Trophoblast cell (in vitro differentiated cells and primary cell): ENCODE measurements at regions not wholly inside any gene's neighbourhood (a gene's known extent, or its start where the extent isn't known, plus 50 kb on each side); places are given as distances from the start of the nearest gene placed in this dataset.
"Not testable (repeated sequence)": the region's sequence is repeated elsewhere in the genome, so short reads cannot be mapped to it uniquely, and the experiment has no call there.

ENCODE experiments used
- DNase-seq, 2 donors: peaks; one replicate each; pipeline ENCODE4 v3.0.0-alpha.2; 2016
- H2AFZ ChIP-seq: 2 replicates; pipeline ENCODE4 v1.6.1; 2013; ENCODE audit warnings: low read length, moderate library complexity, mild to moderate bottlenecking; ENCODE audit not compliant: insufficient read depth, poor library complexity
- H2AK5ac ChIP-seq: 2 replicates; pipeline ENCODE4 v1.6.1; 2013; ENCODE audit warnings: mild to moderate bottlenecking, low read length
- H2BK120ac ChIP-seq: 2 replicates; pipeline ENCODE4 v1.6.1; 2013; ENCODE audit warnings: low read length, mild to moderate bottlenecking, moderate library complexity; ENCODE audit not compliant: insufficient read depth, poor library complexity
- H2BK12ac ChIP-seq: 2 replicates; pipeline ENCODE4 v1.6.1; 2013; ENCODE audit warnings: mild to moderate bottlenecking, low read length, moderate library complexity
- H2BK5ac ChIP-seq: 2 replicates; pipeline ENCODE4 v1.6.1; 2013; ENCODE audit warnings: low read length, low read depth, moderate library complexity, mild to moderate bottlenecking; ENCODE audit not compliant: poor library complexity
- H3K14ac ChIP-seq: 2 replicates; pipeline ENCODE4 v1.6.1; 2013; ENCODE audit warnings: mild to moderate bottlenecking, low read length
- H3K18ac ChIP-seq: 2 replicates; pipeline ENCODE4 v1.6.1; 2013; ENCODE audit warnings: mild to moderate bottlenecking, low read length
- H3K23ac ChIP-seq: 2 replicates; pipeline ENCODE4 v1.6.1; 2013; ENCODE audit warnings: low read length
- H3K27ac ChIP-seq: 2 replicates; pipeline ENCODE4 v1.5.1; 2013; ENCODE audit warnings: low read depth, mild to moderate bottlenecking, inconsistent platforms, low read length, moderate library complexity
- H3K27me3 ChIP-seq: 2 replicates; pipeline ENCODE4 v1.6.1; 2013; ENCODE audit warnings: inconsistent platforms, mild to moderate bottlenecking, low read length, moderate library complexity; ENCODE audit not compliant: insufficient read depth
- H3K36me3 ChIP-seq, 2 experiments: 1 replicate in 1 of 2; 2 replicates in 1 of 2; pipeline ENCODE4 v1.6.1; 2013; ENCODE audit warnings: low read length in 2 of 2, mild to moderate bottlenecking in 2 of 2, moderate library complexity in 1 of 2; ENCODE audit not compliant: insufficient read depth in 2 of 2, control insufficient read depth in 1 of 2
- H3K4ac ChIP-seq: 2 replicates; pipeline ENCODE4 v1.6.1; 2013; ENCODE audit warnings: low read depth, mild to moderate bottlenecking, low read length, moderate library complexity
- H3K4me1 ChIP-seq, 2 experiments: 1 replicate in 1 of 2; 2 replicates in 1 of 2; pipeline ENCODE4 v1.6.1; 2013; ENCODE audit warnings: low read length in 2 of 2, mild to moderate bottlenecking in 2 of 2, moderate library complexity in 1 of 2; ENCODE audit not compliant: insufficient read depth in 2 of 2, control insufficient read depth in 1 of 2
- H3K4me2 ChIP-seq: 2 replicates; pipeline ENCODE4 v1.6.1; 2013; ENCODE audit warnings: inconsistent platforms, mild to moderate bottlenecking, low read length, moderate library complexity
- H3K4me3 ChIP-seq: 2 replicates; pipeline ENCODE4 v1.5.1; 2013; ENCODE audit warnings: mild to moderate bottlenecking, low read depth, low read length, inconsistent platforms
- H3K79me1 ChIP-seq: one replicate; pipeline ENCODE4 v1.6.1; 2013; ENCODE audit warnings: low read length
- H3K79me2 ChIP-seq: 2 replicates; pipeline ENCODE4 v1.6.1; 2013; ENCODE audit warnings: low read length, mild to moderate bottlenecking; ENCODE audit not compliant: control insufficient read depth, insufficient read depth, poor library complexity
- H3K9ac ChIP-seq: 2 replicates; pipeline ENCODE4 v1.6.1; 2013; ENCODE audit warnings: mild to moderate bottlenecking, low read length
- H3K9me3 ChIP-seq: 2 replicates; pipeline ENCODE4 v1.6.1; 2013; ENCODE audit warnings: low read depth, mild to moderate bottlenecking, control low read depth, inconsistent platforms, low read length; ENCODE audit not compliant: insufficient read depth
- H4K12ac ChIP-seq: 2 replicates; pipeline ENCODE4 v1.6.1; 2013; ENCODE audit warnings: low read depth, mild to moderate bottlenecking, low read length, moderate library complexity
- H4K8ac ChIP-seq: 2 replicates; pipeline ENCODE4 v1.6.1; 2013; ENCODE audit warnings: low read depth, mild to moderate bottlenecking, low read length, moderate library complexity
- H4K91ac ChIP-seq: one replicate; pipeline ENCODE4 v1.6.1; 2013; ENCODE audit warnings: low read depth, mild to moderate bottlenecking, low read length, moderate library complexity
- WGBS: extraction: QIAGEN DNeasy Blood & Tissue Kit; methylation state at CpG from one replicate; pipeline ENCODE4 v1.1.7; 2013; ENCODE audit warnings: missing lambda C conversion rate; ENCODE audit not compliant: insufficient read length, insufficient coverage; ENCODE audit errors: extremely low coverage; 5-methylcytosine and 5-hydroxymethylcytosine counted together

DNA sequence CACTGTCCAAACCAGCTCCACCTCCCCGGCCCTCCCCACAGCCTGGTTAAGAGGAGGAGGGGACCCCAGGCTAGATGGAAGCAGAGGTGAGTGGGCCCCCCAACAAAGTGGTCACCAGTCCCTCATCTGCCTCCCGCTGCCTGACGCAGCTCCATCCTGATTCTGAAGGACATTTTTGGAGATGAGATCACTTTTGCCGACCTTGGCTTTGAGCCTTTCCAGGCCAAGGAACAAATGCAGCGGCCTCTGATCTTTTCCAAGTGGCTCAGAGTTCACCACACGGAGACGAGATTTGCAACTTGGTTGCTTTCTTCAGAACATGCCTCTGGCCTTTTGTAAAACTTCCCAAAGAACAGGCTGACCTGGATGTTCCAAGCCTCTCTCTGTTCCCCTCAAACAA is 223.1 kb downstream of the NPHP4 start:
- Histone ChIP-seq H3K27me3 (no peaks in the 10 kb centered on the region), H3K14ac (no peak overlapping the region), H2AK5ac (no peak overlapping the region), H3K23ac (no peak overlapping the region), H3K79me1 (no peaks in the 10 kb centered on the region), H3K27ac (no peak overlapping the region), H3K36me3 (no peaks in the 10 kb centered on the region), H2BK120ac (no peak overlapping the region), H2BK12ac (no peak overlapping the region), H2AFZ (no peak overlapping the region), H3K4me2 (no peak overlapping the region), H3K9ac (no peak overlapping the region), H4K8ac (no peak overlapping the region), H3K79me2 (no peaks in the 10 kb centered on the region), H3K4ac (no peak overlapping the region), H4K12ac (no peak overlapping the region), H3K18ac (no peak overlapping the region), H3K4me3 (no peak overlapping the region), H4K91ac (no peak overlapping the region), H2BK5ac (no peak overlapping the region), H3K9me3 (peaks cover 3% of the 10 kb centered on the region), H3K4me1 (peaks cover 9 to 11% of the 10 kb centered on the region in 2 experiments)
- no CpG with 5 or more reads among the region's 7 CpGs for WGBS
- DNase-seq: no peak

DNA sequence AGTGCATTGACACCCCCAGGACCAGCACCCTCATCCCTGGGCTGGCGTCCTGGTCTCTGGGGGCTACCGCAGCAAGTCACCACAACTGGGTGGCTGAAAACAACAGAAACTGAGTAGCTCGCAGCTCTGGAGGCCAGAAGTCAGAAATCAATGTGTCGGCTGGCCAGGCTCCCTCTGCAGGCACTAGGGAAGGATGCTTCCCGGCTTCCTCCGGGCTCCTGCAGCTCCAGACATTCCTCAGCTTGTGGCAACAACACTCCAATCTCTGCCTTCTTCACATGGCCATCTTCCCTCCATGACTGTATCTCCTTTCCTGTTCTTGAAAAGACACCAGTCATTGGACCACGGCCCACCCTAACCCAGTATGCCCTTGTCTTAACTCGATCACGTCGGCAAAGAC is 224.2 kb downstream of the NPHP4 start:
- H3K23ac ChIP-seq: no peak overlapping the region
- no CpG with 5 or more reads among the region's 10 CpGs for WGBS
- H4K91ac ChIP-seq: no peak overlapping the region
- H3K27me3 ChIP-seq: no peaks in the 10 kb centered on the region
- H3K4me2 ChIP-seq: no peak overlapping the region
- peaks cover 3% of the 10 kb centered on the region for H3K9me3 ChIP-seq
- no peak overlapping the region for H2BK12ac ChIP-seq
- H4K8ac ChIP-seq: no peak overlapping the region
- H3K9ac ChIP-seq: no peak overlapping the region
- H2BK120ac ChIP-seq: no peak overlapping the region
- no peak overlapping the region for H3K4ac ChIP-seq
- H2AK5ac ChIP-seq: no peak overlapping the region
- no peaks in the 10 kb centered on the region for H3K79me1 ChIP-seq
- H3K4me1 ChIP-seq: peaks cover 13 to 16% of the 10 kb centered on the region in 2 experiments
- no peak overlapping the region for H3K14ac ChIP-seq
- H4K12ac ChIP-seq: no peak overlapping the region
- H3K36me3 ChIP-seq: no peaks in the 10 kb centered on the region
- H2AFZ ChIP-seq: no peak overlapping the region
- H3K4me3 ChIP-seq: no peak overlapping the region
- no peaks in the 10 kb centered on the region for H3K79me2 ChIP-seq
- no peak overlapping the region for H3K27ac ChIP-seq
- H2BK5ac ChIP-seq: no peak overlapping the region
- no peak for DNase-seq
- no peak overlapping the region for H3K18ac ChIP-seq

DNA sequence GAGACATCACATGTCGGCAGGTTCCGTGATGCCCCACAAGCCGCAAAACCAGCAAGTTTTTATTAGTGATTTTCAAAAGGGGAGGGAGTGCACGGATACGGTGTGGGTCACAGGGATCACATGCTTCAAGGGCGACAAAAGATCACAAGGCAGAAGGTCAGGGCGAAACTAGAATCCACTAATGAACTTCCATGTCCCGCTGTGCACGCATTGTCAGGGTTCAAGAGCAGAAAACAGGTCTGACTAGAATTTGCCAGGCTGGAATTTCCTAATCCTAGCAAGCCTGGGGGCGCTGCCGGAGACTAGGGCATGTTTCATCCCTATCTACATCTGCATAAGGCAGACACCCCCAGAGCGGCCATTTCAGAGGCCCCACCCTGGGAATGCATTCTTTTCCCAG is 225.2 kb downstream of the NPHP4 start:
- not testable (repeated sequence) for H3K36me3 ChIP-seq, H3K14ac ChIP-seq, H3K18ac ChIP-seq, H3K4me3 ChIP-seq, H4K8ac ChIP-seq, H4K12ac ChIP-seq, H3K4me2 ChIP-seq, H3K27ac ChIP-seq, H2AFZ ChIP-seq, H3K9ac ChIP-seq, H2BK120ac ChIP-seq, H3K9me3 ChIP-seq, H3K27me3 ChIP-seq, H2BK12ac ChIP-seq, H3K79me1 ChIP-seq, H2BK5ac ChIP-seq, H2AK5ac ChIP-seq, DNase-seq, H4K91ac ChIP-seq, H3K4ac ChIP-seq, H3K23ac ChIP-seq, H3K79me2 ChIP-seq
- WGBS: no CpG with 5 or more reads among the region's 12 CpGs
- H3K4me1 ChIP-seq: peaks cover 13 to 16% of the 10 kb centered on the region in 2 experiments

DNA sequence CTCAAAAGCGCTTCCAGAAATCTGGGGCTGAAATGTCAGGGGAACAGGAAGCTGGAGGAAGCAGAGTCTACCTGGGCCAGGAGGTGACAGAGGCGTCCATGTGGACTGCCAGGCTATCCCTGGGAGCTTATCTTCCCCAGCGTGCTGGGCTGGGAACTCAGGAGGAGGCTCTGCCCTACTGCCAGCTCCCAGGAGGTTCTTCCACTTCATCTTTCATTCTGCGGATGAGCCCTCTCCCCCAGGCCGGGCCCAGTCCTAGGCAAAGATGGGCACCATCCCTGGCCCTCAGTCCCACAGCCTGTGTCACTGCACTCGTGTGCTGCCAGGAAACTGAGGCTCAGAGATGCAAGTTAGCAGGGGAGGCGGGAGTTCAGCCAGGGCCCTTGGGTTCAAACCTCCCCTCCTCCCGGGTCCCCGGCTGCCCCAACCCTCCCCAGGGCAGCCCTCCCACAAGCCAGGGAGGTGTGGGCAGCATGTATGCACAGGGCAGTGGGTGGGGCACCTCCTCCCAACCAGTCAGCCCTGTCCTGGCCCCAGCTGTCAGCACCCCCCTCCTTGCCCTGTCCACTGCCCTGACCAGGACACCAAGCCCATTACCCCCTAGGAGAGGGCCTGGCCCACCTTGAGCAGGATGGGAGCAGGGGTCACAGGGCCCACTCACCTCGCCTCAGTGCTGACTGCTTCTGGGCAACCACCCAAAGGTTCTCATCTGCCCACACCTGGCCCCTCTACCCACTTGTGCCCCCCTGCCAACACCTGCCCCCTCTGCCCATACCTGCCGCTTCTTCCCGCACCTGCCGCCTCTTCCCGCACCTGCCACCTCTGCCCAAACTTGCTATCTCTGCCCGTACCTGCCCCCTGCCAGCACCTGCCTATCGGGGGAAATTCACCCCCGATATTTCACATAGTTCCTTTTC is 226.0 kb downstream of the NPHP4 start:
- Histone ChIP-seq H3K18ac (no peak overlapping the region), H2BK5ac (no peak overlapping the region), H3K79me2 (no peaks in the 10 kb centered on the region), H3K9ac (no peak overlapping the region), H3K4me2 (no peak overlapping the region), H3K27ac (no peak overlapping the region), H3K27me3 (no peaks in the 10 kb centered on the region), H3K23ac (no peak overlapping the region), H3K4ac (no peak overlapping the region), H4K12ac (no peak overlapping the region), H2AFZ (no peak overlapping the region), H3K4me3 (no peak overlapping the region), H2BK120ac (no peak overlapping the region), H3K14ac (no peak overlapping the region), H2BK12ac (no peak overlapping the region), H2AK5ac (no peak overlapping the region), H3K36me3 (no peaks in the 10 kb centered on the region), H3K9me3 (peaks cover 3% of the 10 kb centered on the region), H3K4me1 (peaks cover 13 to 16% of the 10 kb centered on the region in 2 experiments), H4K8ac (no peak overlapping the region), H4K91ac (no peak overlapping the region), H3K79me1 (no peaks in the 10 kb centered on the region)
- no CpG with 5 or more reads among the region's 17 CpGs for WGBS
- no peak for DNase-seq
